Loucy (cell line): ENCODE measurements at regions not wholly inside any gene's neighbourhood (a gene's known extent, or its start where the extent isn't known, plus 50 kb on each side); places are given as distances from the start of the nearest gene placed in this dataset.

Experiments
- H2AFZ ChIP-seq: fragments of 200-600 bp; sonication (generic); 2 replicates; pipeline ENCODE4 v1.6.0; 2016; ENCODE audit warnings: antibody characterized with exemption, mild to moderate bottlenecking, low read length, moderate library complexity
- H3F3A ChIP-seq: fragments of 200-600 bp; 2 replicates; pipeline ENCODE4 v1.6.0; 2016; ENCODE audit warnings: antibody characterized with exemption, low read depth, mild to moderate bottlenecking
- H3K27me3 ChIP-seq: fragments of 200-600 bp; sonication (generic); 2 replicates; pipeline ENCODE4 v1.6.1; 2014; ENCODE audit warnings: low read length, mild to moderate bottlenecking; ENCODE audit not compliant: insufficient read depth, poor library complexity, severe bottlenecking
- H3K36me3 ChIP-seq: fragments of 200-600 bp; sonication (generic); 2 replicates; pipeline ENCODE4 v1.6.1; 2016; ENCODE audit warnings: low read length; ENCODE audit not compliant: insufficient read depth
- H3K4me1 ChIP-seq: fragments of 200-600 bp; sonication (generic); 2 replicates; pipeline ENCODE4 v1.5.1; 2014; ENCODE audit warnings: low read length, mild to moderate bottlenecking; ENCODE audit not compliant: insufficient read depth, poor library complexity, severe bottlenecking
- H3K4me2 ChIP-seq: fragments of 200-600 bp; sonication (generic); 2 replicates; pipeline ENCODE4 v1.6.0; 2014; ENCODE audit warnings: antibody characterized with exemption, low read length, low read depth, mild to moderate bottlenecking; ENCODE audit not compliant: poor library complexity, severe bottlenecking
- H3K4me3 ChIP-seq: fragments of 200-600 bp; sonication (generic); 2 replicates; pipeline ENCODE4 v1.5.1; 2014; ENCODE audit warnings: low read length, mild to moderate bottlenecking, mixed read lengths; ENCODE audit not compliant: poor library complexity, severe bottlenecking
- H3K79me2 ChIP-seq: fragments of 200-600 bp; sonication (generic); 2 replicates; pipeline ENCODE4 v1.6.1; 2014; ENCODE audit warnings: low read length; ENCODE audit not compliant: insufficient read depth
- H3K9ac ChIP-seq: fragments of 200-600 bp; sonication (generic); 2 replicates; pipeline ENCODE4 v1.6.0; 2014; ENCODE audit warnings: mild to moderate bottlenecking, low read depth, low read length, moderate library complexity; ENCODE audit not compliant: poor library complexity, severe bottlenecking
- H3K9me2 ChIP-seq: fragments of 200-600 bp; sonication (generic); replicated peaks from 2 replicates; pipeline ENCODE4 v1.6.1; 2016; ENCODE audit warnings: low read depth, low read length, mixed read lengths
- H3K9me3 ChIP-seq: fragments of 200-600 bp; sonication (generic); 2 replicates; pipeline ENCODE4 v1.6.1; 2014; ENCODE audit warnings: mild to moderate bottlenecking, antibody characterized with exemption, low read length, low read depth; ENCODE audit not compliant: insufficient read depth
- H4K20me1 ChIP-seq: fragments of 200-600 bp; sonication (generic); 2 replicates; pipeline ENCODE4 v1.6.0; 2014; ENCODE audit warnings: antibody characterized with exemption, low read length, mild to moderate bottlenecking; ENCODE audit not compliant: insufficient read depth, poor library complexity, severe bottlenecking
- CTCF ChIP-seq: fragments of 200-600 bp; sonication (generic); conservative IDR thresholded peaks from 2 replicates; pipeline ENCODE4 v1.5.1; 2014; ENCODE audit warnings: mild to moderate bottlenecking, antibody characterized with exemption, low read length
- EZH2phosphoT487 ChIP-seq: fragments of 200-600 bp; IDR thresholded peaks from 2 replicates; pipeline ENCODE4 v1.6.1; 2018; ENCODE audit warnings: antibody characterized with exemption, mild to moderate bottlenecking, moderate library complexity, borderline replicate concordance

- Histone ChIP-seq H3K36me3 (no peaks in the 10 kb centered on the region), H3K27me3 (no peaks in the 10 kb centered on the region), H3K79me2 (no peaks in the 10 kb centered on the region), H3K9me3 (no peaks in the 10 kb centered on the region), H3K9ac (no peak overlapping the region), H3K9me2 (no peaks in the 10 kb centered on the region), H3K4me1 (no peaks in the 10 kb centered on the region), H3F3A (no peaks in the 10 kb centered on the region), H3K4me3 (no peak overlapping the region), H3K4me2 (no peak overlapping the region), H4K20me1 (no peaks in the 10 kb centered on the region), H2AFZ (no peak overlapping the region)
- TF ChIP-seq CTCF (no peak), EZH2phosphoT487 (no peak)
Observed at GRCh38 chr1:188991221-188991930, 1486.3 kb downstream of the BRINP3 start.

- H3K4me1 ChIP-seq: no peaks in the 10 kb centered on the region
- H3K4me2 ChIP-seq: no peak overlapping the region
- H3K9me2 ChIP-seq: no peaks in the 10 kb centered on the region
- no peaks in the 10 kb centered on the region for H4K20me1 ChIP-seq
- H3K27me3 ChIP-seq: no peaks in the 10 kb centered on the region
- no peaks in the 10 kb centered on the region for H3F3A ChIP-seq
- no peak overlapping the region for H3K4me3 ChIP-seq
- TF ChIP-seq EZH2phosphoT487 (no peak), CTCF (no peak)
- no peak overlapping the region for H2AFZ ChIP-seq
- H3K9me3 ChIP-seq: no peaks in the 10 kb centered on the region
- no peak overlapping the region for H3K9ac ChIP-seq
- no peaks in the 10 kb centered on the region for H3K36me3 ChIP-seq
- no peaks in the 10 kb centered on the region for H3K79me2 ChIP-seq
Observed at GRCh38 chr1:189007824-189008223, 1469.8 kb downstream of the BRINP3 start.

GRCh38 chr1:189021577-189021976, 1456.1 kb downstream of the BRINP3 start:
- no peak overlapping the region for H3K9ac ChIP-seq
- H3K9me2 ChIP-seq: no peaks in the 10 kb centered on the region
- H3K79me2 ChIP-seq: no peaks in the 10 kb centered on the region
- H2AFZ ChIP-seq: no peak overlapping the region
- TF ChIP-seq CTCF: no peak
- TF ChIP-seq EZH2phosphoT487: no peak
- H3F3A ChIP-seq: no peaks in the 10 kb centered on the region
- no peaks in the 10 kb centered on the region for H3K27me3 ChIP-seq
- no peaks in the 10 kb centered on the region for H3K4me1 ChIP-seq
- H4K20me1 ChIP-seq: no peaks in the 10 kb centered on the region
- H3K4me2 ChIP-seq: no peak overlapping the region
- H3K9me3 ChIP-seq: no peaks in the 10 kb centered on the region
- H3K36me3 ChIP-seq: no peaks in the 10 kb centered on the region
- H3K4me3 ChIP-seq: no peak overlapping the region
